GM18505 (cell line): ENCODE measurements at regions not wholly inside any gene's neighbourhood (a gene's known extent, or its start where the extent isn't known, plus 50 kb on each side); places are given as distances from the start of the nearest gene placed in this dataset.
"Not testable (repeated sequence)": the region's sequence is repeated elsewhere in the genome, so short reads cannot be mapped to it uniquely, and the experiment has no call there.

Experiments
- ATAC-seq: cut with Tn5 transposase; IDR thresholded peaks from one replicate; pipeline ENCODE4 v1.9.1; 2021; ENCODE audit not compliant: unreplicated experiment
- POLR2A ChIP-seq: IDR thresholded peaks from 4 replicates; pipeline ENCODE4 v1.6.1; 2011; ENCODE audit warnings: borderline replicate concordance; ENCODE audit not compliant: insufficient read depth, insufficient read length; ENCODE audit errors: extremely low read depth

- not testable (repeated sequence) for ATAC-seq
These were observed 64.5 kb upstream of the HTR1E start for GRCh38 chr6:86872810-86873209.

DNA sequence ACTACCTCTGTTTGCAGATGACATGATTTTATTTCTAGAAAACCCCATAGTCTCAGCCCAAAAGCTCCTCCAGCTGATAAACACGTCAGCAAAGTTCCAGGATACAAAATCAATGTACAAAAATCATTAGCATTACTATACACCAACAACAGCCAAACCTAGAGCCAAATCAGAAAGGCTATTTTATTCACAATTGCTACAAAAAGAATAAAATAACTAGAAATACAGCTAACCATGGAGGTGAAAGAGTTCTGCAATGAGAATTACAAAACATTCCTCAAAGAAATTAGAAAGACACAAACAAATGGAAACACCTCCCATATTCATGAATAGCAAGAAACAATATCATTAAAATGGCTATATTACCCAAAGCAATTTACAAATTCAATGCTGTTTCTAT, 65.6 kb upstream of the HTR1E start:
- no peak for ATAC-seq
- TF ChIP-seq POLR2A: no peak

GRCh38 chr6:86869500-86869899, 67.8 kb upstream of the HTR1E start:
- no peak for ATAC-seq
- no peak for TF ChIP-seq POLR2A

- ATAC-seq: no peak
These were observed 77.8 kb upstream of the HTR1E start for GRCh38 chr6:86859513-86859912.

GRCh38 chr6:86858970-86859369, 78.4 kb upstream of the HTR1E start:
- TF ChIP-seq POLR2A: no peak
- no peak for ATAC-seq

More at GRCh38 chr6:86859513-86859912, 77.8 kb upstream of the HTR1E start:
- no peak for TF ChIP-seq POLR2A

DNA sequence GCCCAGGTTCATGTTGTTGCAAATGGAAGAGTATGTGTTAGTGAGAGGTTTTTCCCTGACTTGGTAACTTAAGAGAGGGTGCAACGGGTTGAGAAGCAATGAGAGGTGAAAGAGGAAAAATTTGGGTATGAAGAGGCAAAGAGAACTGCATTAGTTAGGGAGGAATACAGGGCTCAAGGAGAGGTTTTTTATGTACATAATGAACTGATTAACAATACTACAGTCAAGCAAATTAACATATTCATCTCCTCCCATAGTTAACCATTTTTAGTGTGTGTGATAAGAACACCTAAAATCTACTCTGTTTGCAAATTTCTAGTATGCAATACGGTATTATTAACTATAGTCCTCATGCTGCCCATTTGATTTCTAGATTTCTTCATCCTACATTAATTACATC, 79.5 kb upstream of the HTR1E start:
- TF ChIP-seq POLR2A: no peak
- ATAC-seq: no peak

GRCh38 chr6:86856937-86857563, 80.3 kb upstream of the HTR1E start:
- peak; percentile 70 for ATAC-seq
- TF ChIP-seq POLR2A: no peak

DNA sequence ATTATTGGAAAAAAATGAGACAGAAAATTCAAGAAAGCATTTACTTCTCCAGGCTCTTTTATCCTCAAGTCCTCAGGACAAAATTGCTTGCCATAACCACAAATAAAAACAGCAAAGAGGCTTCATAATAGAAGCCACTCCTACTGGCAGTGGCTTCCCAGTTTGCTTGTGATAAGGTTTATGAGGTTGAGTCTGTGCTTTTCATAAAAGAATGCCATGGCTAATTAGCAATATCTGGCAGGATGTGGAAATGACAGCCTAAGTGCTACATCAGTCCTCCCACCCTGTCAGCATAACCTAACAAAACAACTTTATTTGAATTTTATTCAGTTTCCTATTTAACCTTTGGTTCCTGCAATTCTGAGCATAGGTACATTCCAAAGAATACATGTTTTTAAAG, 80.9 kb upstream of the HTR1E start:
- no peak for ATAC-seq
- no peak for TF ChIP-seq POLR2A

DNA sequence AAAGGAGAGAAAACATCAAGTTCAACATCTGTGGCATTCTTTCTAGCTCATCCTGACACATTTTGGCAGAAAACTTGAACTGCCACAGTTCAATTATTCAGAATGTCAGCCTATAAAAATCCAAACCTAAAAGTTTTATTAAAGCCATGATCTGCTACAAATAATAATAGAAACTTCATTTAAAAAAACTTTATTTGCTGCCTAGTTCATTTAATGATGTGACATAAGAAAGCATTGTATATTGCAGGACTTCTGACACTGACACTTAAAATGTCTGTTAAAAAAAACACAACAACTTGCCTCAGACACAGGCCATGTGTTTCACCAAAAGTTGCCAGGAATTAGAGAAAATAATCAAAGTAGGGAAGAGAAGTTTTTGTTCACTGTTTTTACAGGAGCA, 88.3 kb upstream of the HTR1E start:
- no peak for TF ChIP-seq POLR2A
- ATAC-seq: no peak

GRCh38 chr6:86832686-86833085, 104.6 kb upstream of the HTR1E start:
- TF ChIP-seq POLR2A: no peak
- no peak for ATAC-seq

DNA sequence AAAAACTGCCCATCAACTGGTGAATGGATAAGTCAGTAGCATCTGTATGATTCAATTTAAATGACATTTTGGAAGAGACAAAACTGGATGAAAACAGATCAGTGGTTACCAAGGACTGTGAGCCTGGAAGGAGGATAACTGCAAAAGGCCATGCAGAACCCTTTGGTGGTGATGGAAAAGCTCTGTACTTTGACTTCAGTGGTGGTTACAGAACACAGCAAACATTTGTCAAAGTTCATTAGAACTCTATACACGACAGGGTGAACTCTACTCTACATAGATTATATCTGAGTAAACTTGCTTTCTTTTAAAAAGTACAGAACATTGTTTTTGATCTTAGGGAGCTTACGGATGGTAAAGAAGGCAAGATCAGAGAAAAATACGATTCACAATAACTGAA, 111.9 kb upstream of the HTR1E start:
- ATAC-seq: no peak
- no peak for TF ChIP-seq POLR2A

DNA sequence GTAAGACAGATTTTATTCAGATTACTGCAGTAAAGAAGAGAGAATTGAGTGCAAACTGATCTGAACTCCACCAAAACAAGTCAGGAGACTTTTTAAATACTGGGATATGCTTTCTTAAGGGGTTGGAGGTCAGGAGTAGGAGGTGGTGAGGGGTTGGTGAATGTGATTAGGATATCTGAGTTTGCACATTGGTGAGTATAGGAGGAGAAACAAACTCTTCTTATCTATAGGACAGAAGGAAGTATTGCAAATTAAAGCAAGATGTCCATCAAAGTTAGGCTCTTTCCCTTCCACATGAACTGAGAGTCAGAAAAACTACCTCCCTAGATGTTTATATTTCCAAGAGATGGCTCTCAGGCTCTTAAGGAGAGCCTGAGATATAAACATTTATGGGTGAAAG, 114.6 kb upstream of the HTR1E start:
- TF ChIP-seq POLR2A: no peak
- ATAC-seq: no peak

- ATAC-seq: peak; percentile 69
- no peak for TF ChIP-seq POLR2A
These were observed 116.6 kb upstream of the HTR1E start for GRCh38 chr6:86820750-86821149.

DNA sequence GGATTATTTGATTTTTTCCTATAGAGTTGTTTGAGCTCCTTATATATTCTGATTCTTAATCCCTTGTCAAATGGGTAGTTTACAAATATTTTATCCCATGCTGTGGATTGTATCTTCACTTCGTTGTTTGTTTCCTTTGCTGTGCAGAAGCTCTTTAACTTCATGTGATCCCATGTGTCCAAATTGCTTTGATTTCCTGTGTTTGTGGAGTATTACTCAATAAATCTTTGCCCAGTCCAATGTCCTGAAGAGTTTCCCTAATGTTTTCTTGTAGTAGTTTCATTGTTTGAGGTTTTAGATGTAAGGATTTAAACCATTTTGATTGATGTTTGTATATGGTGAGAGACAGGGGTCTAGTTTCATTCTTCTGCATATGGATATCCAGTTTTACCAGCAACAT, 143.7 kb upstream of the HTR1E start:
- no peak for ATAC-seq
- TF ChIP-seq POLR2A: no peak

GRCh38 chr6:86791476-86791875, 145.9 kb upstream of the HTR1E start:
- no peak for TF ChIP-seq POLR2A
- ATAC-seq: no peak

DNA sequence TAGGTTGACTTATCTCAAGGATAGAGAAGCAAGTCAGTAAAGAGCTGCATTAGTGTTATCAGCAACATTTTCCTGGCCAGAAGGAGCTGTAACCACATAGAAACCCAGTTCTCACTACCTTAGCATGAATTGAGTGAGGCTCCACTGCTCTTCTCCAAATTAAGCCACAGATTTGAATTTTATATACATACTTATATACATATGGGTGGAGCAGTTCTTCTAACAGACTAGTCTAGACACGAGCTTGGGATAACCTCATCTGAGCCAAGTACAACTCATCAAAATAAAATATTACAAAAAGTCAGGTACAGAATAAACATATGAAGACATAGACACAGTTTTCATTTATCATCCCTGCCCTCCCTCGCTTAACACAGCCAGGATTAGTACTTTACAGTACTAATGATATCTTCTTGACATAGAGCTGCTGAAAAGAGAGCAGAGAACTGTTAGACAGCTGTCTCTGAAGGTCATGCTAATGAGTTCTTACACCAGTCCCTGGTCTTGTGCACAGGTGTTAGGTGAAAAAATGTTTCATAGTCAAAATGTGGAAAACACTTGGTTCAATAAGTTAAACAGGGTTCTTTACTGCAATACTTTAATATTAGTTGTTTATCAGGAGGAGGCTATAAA, 147.4 kb upstream of the HTR1E start:
- no peak for ATAC-seq
- TF ChIP-seq POLR2A: no peak

- no peak for TF ChIP-seq POLR2A
- ATAC-seq: no peak
These were observed 155.0 kb upstream of the HTR1E start for GRCh38 chr6:86782328-86782727.
